Mucosa of descending colon (tissue), 3 donors: ENCODE measurements at regions not wholly inside any gene's neighbourhood (a gene's known extent, or its start where the extent isn't known, plus 50 kb on each side); places are given as distances from the start of the nearest gene placed in this dataset.

Source experiments
- ATAC-seq: fragments of 200-7000 bp; cut with Tn5 transposase; one replicate; pipeline ENCODE4 v1.9.1; 2020; ENCODE audit warnings: mild to moderate bottlenecking, moderate library complexity
- DNase-seq, 3 donors: peaks; one replicate each; pipeline ENCODE4 v3.0.0-alpha.2; 2020
- H3K36me3 ChIP-seq: fragments of 200-600 bp; one replicate; pipeline ENCODE4 v1.8.0; 2021; ENCODE audit warnings: low read depth, mild to moderate bottlenecking
- H3K4me1 ChIP-seq: fragments of 200-600 bp; one replicate; pipeline ENCODE4 v1.8.0; 2021; ENCODE audit warnings: low read depth, mild to moderate bottlenecking
- H3K4me3 ChIP-seq: fragments of 200-600 bp; one replicate; pipeline ENCODE4 v1.8.0; 2021; ENCODE audit warnings: mild to moderate bottlenecking
- H3K9me3 ChIP-seq: fragments of 200-600 bp; one replicate; pipeline ENCODE4 v1.8.0; 2021; ENCODE audit warnings: mild to moderate bottlenecking
- intact Hi-C, 2 donors: fragments of 100-400 bp; cut with DNase I in 1 of 2; cut with micrococcal nuclease in 1 of 2; formaldehyde crosslinking; loops; one replicate each; pipeline versions ENCODE4 v1.11.0 to v1.11.1; 2022; cut with DNase I, micrococcal nuclease
- TF ChIP-seq, protein P1 (sequence below): fragments of 200-600 bp; IDR thresholded peaks from one replicate; pipeline ENCODE4 v1.8.0; 2022; ENCODE audit warnings: antibody characterized with exemption, mild to moderate bottlenecking
- donor health status: DM: no; HTN: no; CAD: no; lungs with moderate emphysema.
- donor health status: DM: no; HTN: no; CAD: no.
- donor health status: DM: no; HTN: yes; CAD: no.

DNA sequence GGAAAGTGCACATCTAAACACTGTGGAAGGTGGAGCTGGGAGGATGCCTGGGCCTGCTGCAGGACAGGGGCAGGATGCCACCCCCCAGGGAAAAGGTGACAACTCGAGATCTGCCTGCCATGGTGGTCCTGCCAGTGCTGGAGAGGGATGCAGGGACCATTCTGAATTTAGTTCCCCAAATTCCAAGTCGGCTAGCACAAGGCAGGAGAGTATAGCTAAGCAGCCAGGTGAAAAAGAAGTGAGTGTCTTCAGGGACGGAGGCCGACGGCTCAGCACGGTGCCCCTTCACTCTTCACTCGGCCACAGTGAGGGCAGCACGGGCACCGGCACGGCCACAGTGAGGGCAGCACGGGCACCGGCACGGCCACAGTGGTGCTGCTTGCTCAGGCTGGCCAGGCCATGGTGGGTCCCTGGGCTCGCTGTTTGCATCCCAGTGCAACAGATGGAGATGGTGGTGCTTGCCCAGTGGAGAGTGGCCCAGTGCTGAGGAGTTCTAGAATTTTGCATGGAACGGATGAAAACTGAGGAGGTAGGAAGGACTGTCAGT, 161.3 kb upstream of the SHH start:
- no peaks in the 10 kb centered on the region for H3K36me3 ChIP-seq
- no peak for ATAC-seq
- peak in 1 of 3 donors; percentile 25 for DNase-seq
- TF ChIP-seq, protein P1, sequence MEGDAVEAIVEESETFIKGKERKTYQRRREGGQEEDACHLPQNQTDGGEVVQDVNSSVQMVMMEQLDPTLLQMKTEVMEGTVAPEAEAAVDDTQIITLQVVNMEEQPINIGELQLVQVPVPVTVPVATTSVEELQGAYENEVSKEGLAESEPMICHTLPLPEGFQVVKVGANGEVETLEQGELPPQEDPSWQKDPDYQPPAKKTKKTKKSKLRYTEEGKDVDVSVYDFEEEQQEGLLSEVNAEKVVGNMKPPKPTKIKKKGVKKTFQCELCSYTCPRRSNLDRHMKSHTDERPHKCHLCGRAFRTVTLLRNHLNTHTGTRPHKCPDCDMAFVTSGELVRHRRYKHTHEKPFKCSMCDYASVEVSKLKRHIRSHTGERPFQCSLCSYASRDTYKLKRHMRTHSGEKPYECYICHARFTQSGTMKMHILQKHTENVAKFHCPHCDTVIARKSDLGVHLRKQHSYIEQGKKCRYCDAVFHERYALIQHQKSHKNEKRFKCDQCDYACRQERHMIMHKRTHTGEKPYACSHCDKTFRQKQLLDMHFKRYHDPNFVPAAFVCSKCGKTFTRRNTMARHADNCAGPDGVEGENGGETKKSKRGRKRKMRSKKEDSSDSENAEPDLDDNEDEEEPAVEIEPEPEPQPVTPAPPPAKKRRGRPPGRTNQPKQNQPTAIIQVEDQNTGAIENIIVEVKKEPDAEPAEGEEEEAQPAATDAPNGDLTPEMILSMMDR: no peak
- no peaks in the 10 kb centered on the region for H3K9me3 ChIP-seq
- H3K4me3 ChIP-seq: no peak overlapping the region
- intact Hi-C loops: no loop called here
- H3K4me1 ChIP-seq: no peaks in the 10 kb centered on the region

DNA sequence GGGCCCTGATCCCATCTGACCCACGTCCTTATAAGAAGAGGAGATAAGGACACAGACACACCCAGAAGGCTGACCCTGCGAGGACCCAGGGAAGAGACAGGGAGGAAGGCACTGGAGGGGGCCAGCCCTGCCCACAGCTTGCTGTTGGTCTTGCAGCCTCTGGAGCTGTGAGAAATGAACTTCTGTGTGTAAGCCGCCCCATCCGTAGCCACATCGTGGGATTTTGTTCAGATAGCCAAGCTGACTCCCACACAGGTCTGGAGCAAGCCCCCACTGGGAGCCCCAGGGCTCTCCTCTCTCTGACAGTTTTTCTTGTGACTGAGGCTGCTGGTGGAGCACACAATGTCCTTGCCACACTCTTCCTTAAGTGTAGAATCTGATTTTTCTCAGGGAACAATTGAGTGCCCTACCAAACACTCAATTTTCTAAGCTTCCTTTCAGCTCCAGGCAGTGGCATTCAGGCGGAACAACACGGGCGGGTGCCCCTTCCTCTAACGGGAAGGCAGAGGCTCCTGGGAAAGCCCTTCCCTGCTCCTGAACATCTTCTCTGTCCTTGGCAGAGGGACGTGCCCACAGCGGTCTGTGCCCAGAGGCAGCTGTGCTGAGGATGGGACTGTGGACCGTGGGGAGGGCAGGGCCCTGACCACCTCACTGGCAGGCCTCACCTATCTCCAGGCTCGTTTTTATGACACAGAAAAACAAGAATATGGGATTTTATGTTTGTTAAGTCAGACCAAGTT, 160.6 kb upstream of the SHH start:
- H3K4me1 ChIP-seq: no peaks in the 10 kb centered on the region
- H3K9me3 ChIP-seq: no peaks in the 10 kb centered on the region
- intact Hi-C loops: no loop called here
- no peaks in the 10 kb centered on the region for H3K36me3 ChIP-seq
- DNase-seq: no peak
- ATAC-seq: no peak
- H3K4me3 ChIP-seq: no peak overlapping the region
- TF ChIP-seq, protein P1: no peak

DNA sequence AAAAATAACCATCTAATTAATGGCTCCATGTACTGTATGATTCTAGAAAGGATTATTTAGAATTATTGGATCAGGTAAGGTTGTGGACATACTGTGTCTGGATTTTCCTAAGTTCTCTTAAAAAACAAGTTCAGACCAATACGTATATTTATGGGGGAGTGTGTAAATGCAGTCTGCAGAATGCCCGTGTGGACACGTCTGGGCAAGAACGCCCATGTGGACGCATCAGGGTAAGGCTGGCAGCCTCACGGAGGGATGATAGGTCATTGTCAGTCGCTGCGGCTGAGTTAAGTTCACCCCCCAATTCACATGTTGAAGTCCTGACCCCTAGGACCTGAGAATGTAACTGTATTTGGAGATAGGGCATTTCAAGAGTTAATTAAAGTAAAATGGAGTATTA, 160.0 kb upstream of the SHH start:
- TF ChIP-seq, protein P1: no peak
- Histone ChIP-seq H3K4me3 (no peak overlapping the region), H3K4me1 (no peaks in the 10 kb centered on the region), H3K36me3 (no peaks in the 10 kb centered on the region), H3K9me3 (no peaks in the 10 kb centered on the region)
- intact Hi-C loops: no loop called here
- ATAC-seq (no peak), DNase-seq (no peak)

DNA sequence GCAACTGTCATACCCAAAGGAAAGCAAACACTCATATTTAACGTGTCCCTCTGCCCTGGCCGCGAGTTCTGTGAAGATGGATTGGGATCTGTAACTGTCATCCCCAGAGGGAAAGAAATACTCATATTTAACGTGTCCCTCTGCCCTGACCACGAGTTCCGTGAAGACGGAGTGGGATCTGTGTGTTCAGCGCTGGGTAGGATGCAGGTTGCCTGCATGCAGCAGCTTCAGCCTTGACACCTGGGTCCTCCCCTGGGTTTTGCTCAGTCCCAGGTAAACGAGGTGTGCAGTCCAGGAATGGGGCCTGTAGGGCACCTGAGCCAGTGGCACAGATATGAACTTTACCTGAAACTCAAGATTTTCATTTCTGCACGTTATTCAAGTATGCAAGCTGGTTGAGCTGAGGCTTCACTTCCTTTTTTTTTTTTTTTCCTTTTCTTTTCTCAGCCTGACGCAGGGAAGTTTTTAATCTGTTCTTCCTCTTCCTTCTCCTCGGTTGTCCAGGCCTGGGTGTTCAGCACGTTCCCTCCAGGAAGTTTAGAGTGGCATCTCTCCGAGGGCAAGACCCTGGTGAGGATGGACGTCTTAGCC, 159.0 kb upstream of the SHH start:
- Histone ChIP-seq H3K4me1 (no peaks in the 10 kb centered on the region), H3K36me3 (no peaks in the 10 kb centered on the region), H3K9me3 (no peaks in the 10 kb centered on the region), H3K4me3 (no peak overlapping the region)
- ATAC-seq (no peak), DNase-seq (no peak)
- TF ChIP-seq, protein P1: no peak
- intact Hi-C loops: no loop called here

DNA sequence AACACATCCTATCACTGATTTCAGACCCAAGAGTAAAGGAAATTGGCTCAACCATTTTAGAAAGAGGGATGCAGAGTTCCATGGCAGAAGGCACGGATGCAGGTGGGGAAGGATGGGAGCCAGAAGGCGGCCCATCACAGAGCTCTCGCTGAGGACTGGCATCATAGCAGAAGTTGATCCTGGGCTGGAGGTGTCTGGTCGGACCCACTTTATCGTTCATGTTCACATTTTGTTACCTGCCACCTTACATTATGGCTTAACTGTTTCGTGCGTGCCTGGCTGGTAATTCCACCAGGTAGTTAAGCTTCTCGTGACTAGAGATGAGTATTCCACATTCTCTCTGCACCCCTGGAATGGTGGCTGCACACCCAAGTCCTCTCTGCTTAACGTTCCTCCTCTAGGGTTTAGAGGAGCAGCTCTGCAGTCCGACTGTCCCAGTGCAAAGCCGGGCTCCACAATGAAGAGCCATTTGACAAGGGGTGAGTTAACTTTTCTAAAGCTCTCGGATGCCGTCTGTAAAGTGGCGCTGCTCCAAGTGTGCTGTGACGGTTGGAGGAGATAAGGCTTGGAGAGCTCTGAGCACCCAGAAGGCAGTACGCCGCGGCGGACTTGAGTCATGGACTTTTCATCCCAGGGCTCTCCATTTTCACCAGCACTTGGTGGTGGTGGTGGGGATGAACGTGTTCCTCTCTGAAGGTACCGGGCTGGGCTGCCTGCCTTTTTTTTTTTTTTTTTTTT, 157.1 kb upstream of the SHH start:
- intact Hi-C loops: no loop called here
- Histone ChIP-seq H3K4me1 (no peaks in the 10 kb centered on the region), H3K36me3 (no peaks in the 10 kb centered on the region), H3K9me3 (no peaks in the 10 kb centered on the region), H3K4me3 (no peak overlapping the region)
- no peak for ATAC-seq
- TF ChIP-seq, protein P1: no peak
- no peak for DNase-seq
